GM21576 (cell line): ENCODE measurements at regions not wholly inside any gene's neighbourhood (a gene's known extent, or its start where the extent isn't known, plus 50 kb on each side); places are given as distances from the start of the nearest gene placed in this dataset.

ENCODE experiments used
- ATAC-seq: cut with Tn5 transposase; IDR thresholded peaks from one replicate; pipeline ENCODE4 v1.9.1; 2021; ENCODE audit warnings: mild to moderate bottlenecking, moderate library complexity; ENCODE audit not compliant: unreplicated experiment

DNA sequence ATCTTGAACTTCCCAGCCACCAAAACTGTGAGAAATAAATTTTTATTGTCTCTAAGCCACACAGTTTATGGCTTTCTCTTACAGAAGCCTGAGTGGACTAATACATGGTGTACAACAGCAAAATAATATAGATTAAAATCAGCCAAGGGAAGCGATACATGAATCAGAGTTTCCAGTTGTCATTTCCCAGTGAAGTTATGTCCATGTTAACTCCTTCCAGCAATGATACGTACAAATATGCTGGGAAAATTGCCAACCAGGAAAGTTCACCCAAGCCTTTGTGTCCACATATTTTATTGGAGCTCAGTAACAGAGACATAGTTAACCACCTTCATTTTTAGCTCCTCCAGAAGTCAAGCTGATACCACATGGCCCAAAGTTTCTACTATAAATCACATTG is 280.9 kb upstream of the KCNMB2 start:
- no peak for ATAC-seq

DNA sequence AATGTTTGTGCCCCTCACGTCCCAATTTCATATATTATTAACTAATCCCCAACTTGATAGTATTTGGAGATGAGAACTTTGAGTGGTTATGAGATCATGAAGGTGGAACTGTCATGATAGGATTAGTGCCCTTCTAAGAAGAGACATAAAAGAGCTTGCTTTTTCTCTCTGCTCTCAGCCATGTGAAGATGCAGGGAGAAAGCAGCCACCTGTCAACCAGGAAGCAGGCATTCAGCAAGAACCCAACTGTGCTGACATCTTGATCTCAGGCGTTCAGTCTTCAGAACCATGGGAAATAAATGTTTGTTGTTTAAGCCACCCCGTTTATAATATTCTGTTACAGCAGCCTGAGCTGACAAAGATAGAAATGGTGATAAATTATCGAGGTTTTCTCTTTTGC is 278.7 kb upstream of the KCNMB2 start:
- ATAC-seq = no peak

GRCh38 chr3:178258121-178258520 is 278.1 kb upstream of the KCNMB2 start:
- ATAC-seq = no peak

GRCh38 chr3:178259703-178260102 is 276.5 kb upstream of the KCNMB2 start:
- no peak for ATAC-seq

DNA sequence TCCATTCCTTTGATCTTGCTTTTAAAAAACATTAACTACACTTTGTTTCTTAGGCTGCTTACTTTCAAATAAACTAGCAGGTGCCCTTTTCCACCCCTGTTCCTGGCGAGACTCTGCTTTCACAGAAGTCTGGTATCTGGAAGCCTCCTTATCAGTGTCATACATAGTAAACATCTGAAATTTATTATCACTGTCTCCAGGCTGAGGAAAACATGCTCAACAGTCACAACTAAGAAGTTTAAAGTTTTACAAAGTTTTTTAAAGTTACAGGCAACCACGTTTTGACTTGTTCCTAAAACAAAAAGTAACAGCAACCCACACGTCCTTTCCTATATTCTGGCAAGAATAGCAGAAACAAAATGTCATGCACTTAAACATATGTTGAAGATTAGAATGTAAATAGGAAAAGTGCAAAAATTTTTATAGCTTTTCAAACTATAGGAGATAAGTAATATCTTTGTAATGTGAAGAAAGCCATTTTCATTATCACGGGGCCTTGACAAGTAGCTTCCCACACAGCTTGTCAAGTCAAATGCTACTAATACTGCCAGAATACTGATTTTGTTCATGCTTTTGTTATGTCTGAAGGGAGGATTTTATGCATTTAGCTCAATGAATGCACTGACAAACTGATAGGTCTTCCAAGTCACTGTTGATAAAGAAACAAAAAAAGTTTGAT is 275.2 kb upstream of the KCNMB2 start:
- no peak for ATAC-seq

- ATAC-seq = no peak
Observed at GRCh38 chr3:178263236-178263916, 272.9 kb upstream of the KCNMB2 start.

DNA sequence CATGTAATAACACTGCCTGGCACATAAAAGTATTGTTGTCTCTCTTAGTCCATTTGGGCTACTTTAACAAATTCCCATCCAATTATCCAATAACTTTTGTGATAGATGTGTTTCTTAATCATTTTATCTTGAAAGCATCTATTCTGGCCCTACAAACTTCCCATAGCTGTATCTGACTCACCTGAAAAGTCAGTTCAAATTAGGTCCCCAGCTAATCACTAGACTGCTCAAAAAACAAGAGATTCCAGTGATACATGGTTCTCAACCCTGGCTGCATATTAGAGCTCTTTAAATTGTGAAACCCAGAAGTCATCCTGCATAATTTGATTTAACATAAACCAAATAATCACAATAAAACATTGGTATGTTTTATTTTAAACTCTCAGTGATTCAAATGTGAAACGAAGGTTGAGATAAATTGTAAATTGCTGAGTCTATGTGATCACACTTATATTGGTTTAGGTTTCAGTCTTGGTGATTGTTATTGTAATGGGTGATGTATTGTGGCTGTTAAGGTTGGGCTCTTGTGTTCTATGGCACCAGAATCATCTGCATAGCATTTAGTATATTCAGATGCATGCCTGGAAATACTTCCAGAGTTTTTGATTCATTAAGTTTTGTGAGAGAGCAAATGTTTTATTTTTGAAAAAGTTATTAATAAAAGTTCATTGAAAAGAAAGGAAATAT is 268.9 kb upstream of the KCNMB2 start:
- no peak for ATAC-seq

- ATAC-seq = no peak
Observed at GRCh38 chr3:178270838-178271237, 265.4 kb upstream of the KCNMB2 start.

- ATAC-seq = no peak
Observed at GRCh38 chr3:178271740-178272387, 264.4 kb upstream of the KCNMB2 start.

GRCh38 chr3:178272841-178273240 is 263.4 kb upstream of the KCNMB2 start:
- ATAC-seq = no peak

DNA sequence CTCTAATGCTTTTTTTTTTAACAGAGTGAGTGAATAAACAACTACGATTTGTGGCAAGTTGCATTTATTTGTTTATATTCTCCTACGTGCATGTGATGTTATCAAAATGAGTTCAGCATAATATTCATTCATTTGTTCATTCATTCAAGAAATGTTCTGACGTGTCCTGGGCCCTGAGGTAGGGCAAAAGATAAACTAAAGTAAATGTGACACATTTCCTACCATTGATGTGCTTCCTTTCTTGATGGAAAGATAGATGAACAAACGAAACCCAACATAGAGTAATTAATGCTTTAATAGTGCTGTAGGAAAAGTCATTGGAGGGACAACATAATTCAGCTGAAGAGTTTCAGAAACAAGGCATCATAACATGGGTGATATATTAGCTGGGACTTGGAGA is 261.5 kb upstream of the KCNMB2 start:
- ATAC-seq = no peak

DNA sequence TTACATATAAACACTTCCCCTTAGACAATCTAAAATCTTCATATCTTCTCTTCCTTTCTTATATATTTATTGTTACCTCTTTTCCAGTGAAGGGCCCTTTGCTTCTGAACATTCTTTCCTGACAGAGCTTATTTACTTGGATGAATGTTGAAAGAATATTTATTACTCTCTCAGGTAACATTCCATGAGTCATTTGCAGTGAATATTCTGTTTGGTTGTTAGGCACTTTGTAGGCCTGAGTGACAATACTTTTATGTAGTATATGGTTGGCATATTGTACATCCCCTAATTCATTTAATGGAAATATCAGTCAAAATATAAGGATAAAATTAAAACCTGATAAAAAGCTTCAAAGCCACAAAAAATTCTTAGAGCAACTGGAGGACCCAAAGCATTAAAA is 260.9 kb upstream of the KCNMB2 start:
- ATAC-seq = no peak

GRCh38 chr3:178275793-178276192 is 260.4 kb upstream of the KCNMB2 start:
- no peak for ATAC-seq

- no peak for ATAC-seq
Observed at GRCh38 chr3:178277605-178278004, 258.6 kb upstream of the KCNMB2 start.

GRCh38 chr3:178283561-178283960 is 252.7 kb upstream of the KCNMB2 start:
- no peak for ATAC-seq

DNA sequence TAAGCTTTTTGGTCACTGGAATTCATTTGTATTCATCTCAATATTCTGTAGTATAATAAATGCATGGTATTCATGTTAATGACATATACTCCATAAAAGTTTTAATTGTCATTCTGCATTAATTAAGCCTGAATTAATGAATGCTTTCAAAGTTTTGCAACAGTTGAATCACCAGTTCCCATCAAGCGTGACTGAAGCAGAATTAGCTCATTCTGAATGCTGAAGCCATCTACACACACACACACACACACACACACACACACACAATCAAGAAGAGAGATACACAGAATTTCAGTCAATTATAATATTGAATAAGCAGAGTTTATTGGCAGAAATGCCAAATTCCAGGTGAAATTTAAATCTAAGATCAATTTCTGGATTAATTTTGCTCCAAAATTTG is 252.1 kb upstream of the KCNMB2 start:
- no peak for ATAC-seq

GRCh38 chr3:178288074-178288473 is 248.2 kb upstream of the KCNMB2 start:
- no peak for ATAC-seq

- no peak for ATAC-seq
Observed at GRCh38 chr3:178289544-178290160, 246.6 kb upstream of the KCNMB2 start.

DNA sequence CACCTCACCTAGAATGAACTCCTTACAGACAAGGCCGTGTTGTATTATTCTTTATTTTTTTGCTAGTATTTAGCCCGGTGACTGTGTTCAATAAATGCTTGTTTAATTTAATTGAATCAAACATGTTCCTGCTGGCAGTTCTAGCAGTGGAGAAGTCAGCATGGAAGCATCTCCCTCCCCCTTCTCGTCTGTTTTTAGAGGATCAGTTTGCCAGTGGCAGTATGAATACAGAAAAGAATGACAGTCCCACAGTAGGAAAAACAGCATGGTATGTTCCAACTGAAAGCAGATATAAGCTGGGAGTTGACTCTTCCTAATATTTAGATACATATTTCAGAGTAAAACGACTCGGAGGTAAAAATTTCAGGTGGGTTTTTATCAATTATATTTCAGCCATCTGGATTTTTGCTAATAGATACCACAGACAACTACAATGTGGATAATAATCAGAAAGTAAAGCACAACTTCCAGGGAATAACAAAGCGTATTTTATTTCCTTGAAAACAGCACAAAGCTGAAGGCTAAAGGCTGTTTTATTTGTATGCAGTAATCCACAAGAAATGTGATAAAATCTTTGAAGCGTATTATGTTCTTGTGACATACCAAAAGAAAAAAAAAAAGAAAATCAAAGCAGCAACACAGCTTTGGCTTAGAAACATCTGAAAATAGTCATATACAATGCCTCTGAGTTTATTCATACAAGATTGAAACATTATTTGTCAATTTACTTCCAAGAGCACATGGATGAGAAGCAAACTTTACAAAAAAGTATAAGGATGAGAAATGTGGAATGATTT is 244.5 kb upstream of the KCNMB2 start:
- ATAC-seq = no peak

GRCh38 chr3:178295292-178295912 is 240.8 kb upstream of the KCNMB2 start:
- ATAC-seq = no peak
